GM13976 (cell line): ENCODE measurements at regions not wholly inside any gene's neighbourhood (a gene's known extent, or its start where the extent isn't known, plus 50 kb on each side); places are given as distances from the start of the nearest gene placed in this dataset.

Experiments
- DNase-seq: peaks from one replicate; pipeline ENCODE4 v3.0.0; 2012; ENCODE audit warnings: low spot score
- CTCF ChIP-seq: IDR thresholded peaks from 2 replicates; pipeline ENCODE4 v1.5.1; 2012; ENCODE audit warnings: borderline replicate concordance, mild to moderate bottlenecking; ENCODE audit not compliant: insufficient read depth; ENCODE audit errors: extremely low read depth, missing control alignments, control extremely low read depth
- in situ Hi-C: fragments of 300-500 bp; cut with MboI; formaldehyde crosslinking; loops from one replicate; pipeline ENCODE4 v1.12.0; 2022; ENCODE audit warnings: low sequenced_read_pairs, mixed read lengths, inconsistent platforms; ENCODE audit not compliant: unreplicated experiment

- in situ Hi-C loops = no loop called here
- TF ChIP-seq CTCF = no peak
- DNase-seq = no peak
Measured at GRCh38 chr17:73787076-73788059, 143.1 kb upstream of the SDK2 start.

- in situ Hi-C loops = no loop called here
- TF ChIP-seq CTCF = no peak
- no peak for DNase-seq
Measured at GRCh38 chr17:73788111-73788510, 143.9 kb upstream of the SDK2 start.

- in situ Hi-C loops = no loop called here
- no peak for DNase-seq
- TF ChIP-seq CTCF = no peak
Measured at GRCh38 chr17:73791121-73791520, 146.9 kb upstream of the SDK2 start.

GRCh38 chr17:73791631-73792030 is 147.4 kb upstream of the SDK2 start:
- in situ Hi-C loops = no loop called here
- TF ChIP-seq CTCF = no peak
- no peak for DNase-seq

GRCh38 chr17:73792994-73793393 is 148.7 kb upstream of the SDK2 start:
- DNase-seq = no peak
- in situ Hi-C loops = no loop called here
- TF ChIP-seq CTCF = no peak

- in situ Hi-C loops = no loop called here
- no peak for TF ChIP-seq CTCF
- DNase-seq = no peak
Measured at GRCh38 chr17:73794336-73794735, 150.1 kb upstream of the SDK2 start.

GRCh38 chr17:73795730-73796129 is 151.5 kb upstream of the SDK2 start:
- no peak for DNase-seq
- no peak for TF ChIP-seq CTCF
- in situ Hi-C loops = no loop called here
